ENCODE measurements at regions not wholly inside any gene's neighbourhood (a gene's known extent, or its start where the extent isn't known, plus 50 kb on each side); places are given as distances from the start of the nearest gene placed in this dataset.

DNA sequence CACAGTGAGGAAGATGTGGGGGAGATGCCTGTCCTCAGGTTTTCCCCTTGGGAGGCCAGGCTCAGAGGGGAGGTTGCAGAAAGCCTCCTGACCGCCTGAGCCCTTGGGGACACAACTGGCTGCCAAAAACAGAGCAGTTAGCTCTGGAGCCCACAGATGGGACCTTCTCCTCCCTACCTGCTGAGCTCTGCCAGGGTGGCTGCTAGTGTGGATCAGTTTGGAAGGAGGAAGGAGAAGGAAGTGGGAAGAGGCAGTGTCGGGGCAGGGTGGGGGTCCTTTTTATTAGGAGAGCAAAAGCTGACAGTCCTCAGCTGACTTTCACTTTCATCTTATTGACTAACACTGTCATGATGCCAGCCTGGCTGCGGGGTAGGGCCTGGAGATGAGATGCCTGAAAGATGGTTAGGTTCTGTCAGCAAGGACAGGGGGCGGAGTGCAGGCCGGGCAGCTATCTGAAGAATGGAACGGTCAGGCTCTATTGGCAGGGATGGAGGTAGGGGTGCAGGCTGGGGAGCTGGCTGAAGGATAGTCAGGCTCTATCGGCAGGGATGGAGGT, 188.5 kb upstream of the HDAC4 start:
- H3K27me3 Mint-ChIP-seq (ENCODE audit: insufficient read depth, low read depth), result peaks cover 14% of the 10 kb centered on the region
- TF ChIP-seq EZH2 (IDR thresholded peaks at IDR 0.05) (no peak), EZH2phosphoT487 (IDR thresholded peaks at IDR 0.05) (no peak)
- TF ChIP-seq, protein P1, sequence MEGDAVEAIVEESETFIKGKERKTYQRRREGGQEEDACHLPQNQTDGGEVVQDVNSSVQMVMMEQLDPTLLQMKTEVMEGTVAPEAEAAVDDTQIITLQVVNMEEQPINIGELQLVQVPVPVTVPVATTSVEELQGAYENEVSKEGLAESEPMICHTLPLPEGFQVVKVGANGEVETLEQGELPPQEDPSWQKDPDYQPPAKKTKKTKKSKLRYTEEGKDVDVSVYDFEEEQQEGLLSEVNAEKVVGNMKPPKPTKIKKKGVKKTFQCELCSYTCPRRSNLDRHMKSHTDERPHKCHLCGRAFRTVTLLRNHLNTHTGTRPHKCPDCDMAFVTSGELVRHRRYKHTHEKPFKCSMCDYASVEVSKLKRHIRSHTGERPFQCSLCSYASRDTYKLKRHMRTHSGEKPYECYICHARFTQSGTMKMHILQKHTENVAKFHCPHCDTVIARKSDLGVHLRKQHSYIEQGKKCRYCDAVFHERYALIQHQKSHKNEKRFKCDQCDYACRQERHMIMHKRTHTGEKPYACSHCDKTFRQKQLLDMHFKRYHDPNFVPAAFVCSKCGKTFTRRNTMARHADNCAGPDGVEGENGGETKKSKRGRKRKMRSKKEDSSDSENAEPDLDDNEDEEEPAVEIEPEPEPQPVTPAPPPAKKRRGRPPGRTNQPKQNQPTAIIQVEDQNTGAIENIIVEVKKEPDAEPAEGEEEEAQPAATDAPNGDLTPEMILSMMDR (IDR thresholded peaks at IDR 0.05), result no peak

DNA sequence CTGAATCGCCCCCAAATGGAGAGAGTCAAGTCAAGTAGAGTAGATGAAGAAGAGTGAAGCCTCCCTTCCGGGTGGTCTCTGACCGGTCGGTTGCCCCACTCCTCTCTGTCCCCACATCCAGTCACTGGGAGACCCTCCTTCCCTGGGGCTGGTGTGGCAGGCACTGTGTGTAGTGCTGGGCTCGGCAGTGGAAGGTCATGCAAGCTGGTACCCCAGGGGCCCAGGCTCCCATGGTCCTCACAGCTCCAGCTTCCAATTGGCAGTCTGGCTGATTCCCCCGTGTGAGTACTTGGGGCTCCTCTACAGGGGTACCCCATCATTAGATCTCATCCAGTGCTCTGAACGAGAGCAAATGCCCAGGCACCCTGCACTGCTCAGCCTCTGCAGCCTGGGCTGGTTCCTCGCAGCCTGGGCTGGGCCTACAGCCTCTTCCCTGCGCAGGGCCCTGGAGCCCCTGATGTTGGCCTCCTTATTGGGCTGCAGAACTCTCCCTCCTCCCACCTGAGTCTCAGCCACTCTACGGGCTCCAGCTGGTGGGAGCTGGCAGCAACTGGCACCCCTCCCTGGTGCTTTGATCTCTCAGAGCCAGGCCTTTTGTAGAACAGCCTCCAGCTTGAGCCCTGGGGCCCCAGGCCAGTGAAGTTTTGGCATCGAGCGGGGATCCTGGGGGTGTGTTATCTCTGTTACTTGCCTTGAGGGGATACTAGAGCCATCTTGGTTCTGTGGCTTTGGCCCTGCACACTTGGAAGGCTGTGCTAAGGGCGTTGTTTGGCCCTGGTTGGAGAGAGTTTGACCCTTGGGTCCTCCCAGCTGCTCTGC, 187.8 kb upstream of the HDAC4 start:
- Histone ChIP-seq H3K9ac (no peak overlapping the region), H4K20me1 (ENCODE audit: low read depth) (no peaks in the 10 kb centered on the region), H3F3A (ENCODE audit: low read depth) (no peaks in the 10 kb centered on the region), H3K79me2 (ENCODE audit: low read depth) (no peaks in the 10 kb centered on the region), H3K4me3 (no peak overlapping the region), H3K4me1 (peaks cover 6% of the 10 kb centered on the region), H3K4me2 (no peak overlapping the region), H2AFZ (replicated peaks) (no peak overlapping the region), H3K9me3 (ENCODE audit: low read depth) (no peaks in the 10 kb centered on the region), H3K27me3 (no peaks in the 10 kb centered on the region), H3K27ac (no peak overlapping the region), H3K36me3 (no peaks in the 10 kb centered on the region)
- H3K4me3 Mint-ChIP-seq, result no peak overlapping the region
- peaks cover 14% of the 10 kb centered on the region for H3K27me3 Mint-ChIP-seq (ENCODE audit: insufficient read depth, low read depth)
- TF ChIP-seq, protein P1 (IDR thresholded peaks at IDR 0.05), result no peak
- TF ChIP-seq EZH2 (IDR thresholded peaks at IDR 0.05) (no peak), EZH2phosphoT487 (IDR thresholded peaks at IDR 0.05) (no peak)
- H3K36me3 Mint-ChIP-seq, result no peaks in the 10 kb centered on the region
- H3K4me1 Mint-ChIP-seq, result peaks cover 11% of the 10 kb centered on the region
- no peak overlapping the region for H3K27ac Mint-ChIP-seq
- no peak for DNase-seq (ENCODE audit: low spot score)
- H3K9me3 Mint-ChIP-seq, result peaks cover 19% of the 10 kb centered on the region

More for the DNA sequence above, 188.5 kb upstream of the HDAC4 start:
- peaks cover 11% of the 10 kb centered on the region for H3K4me1 Mint-ChIP-seq
- H3K4me3 Mint-ChIP-seq, result no peak overlapping the region
- Histone ChIP-seq H3K27ac (no peak overlapping the region), H3K27me3 (no peaks in the 10 kb centered on the region), H3K9ac (no peak overlapping the region), H3F3A (ENCODE audit: low read depth) (no peaks in the 10 kb centered on the region), H2AFZ (replicated peaks) (no peak overlapping the region), H3K4me3 (no peak overlapping the region), H3K36me3 (no peaks in the 10 kb centered on the region), H3K4me1 (peaks cover 6% of the 10 kb centered on the region), H3K79me2 (ENCODE audit: low read depth) (no peaks in the 10 kb centered on the region), H3K4me2 (no peak overlapping the region), H3K9me3 (ENCODE audit: low read depth) (no peaks in the 10 kb centered on the region), H4K20me1 (ENCODE audit: low read depth) (no peaks in the 10 kb centered on the region)
- H3K27ac Mint-ChIP-seq, result no peak overlapping the region
- no peak for DNase-seq (ENCODE audit: low spot score)
- no peaks in the 10 kb centered on the region for H3K36me3 Mint-ChIP-seq
- H3K9me3 Mint-ChIP-seq, result peaks cover 20% of the 10 kb centered on the region

DNA sequence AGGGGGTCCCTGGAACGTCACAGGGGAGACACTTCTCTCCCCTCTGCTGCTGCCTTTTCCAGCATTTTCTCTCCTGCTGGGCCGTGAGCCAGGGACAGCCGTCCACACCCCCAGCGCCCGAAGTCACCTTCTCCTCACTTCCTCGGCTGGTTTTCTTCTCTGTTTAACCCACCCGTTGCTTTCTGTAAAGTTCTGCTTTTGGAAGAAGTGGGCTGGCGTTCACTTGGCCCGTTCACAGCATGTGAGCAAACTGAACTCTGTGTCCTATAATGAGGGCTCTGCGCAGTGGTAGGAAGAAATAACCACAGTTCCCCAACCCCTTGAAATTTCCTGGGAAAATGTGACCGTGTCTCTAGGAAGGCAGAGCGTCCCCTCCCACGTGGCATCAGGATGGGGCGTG, 187.0 kb upstream of the HDAC4 start:
- Histone ChIP-seq H3K4me2 (no peak overlapping the region), H2AFZ (replicated peaks) (no peak overlapping the region), H3K27me3 (no peaks in the 10 kb centered on the region), H3K79me2 (ENCODE audit: low read depth) (no peaks in the 10 kb centered on the region), H3K4me1 (peaks cover 6% of the 10 kb centered on the region), H4K20me1 (ENCODE audit: low read depth) (no peaks in the 10 kb centered on the region), H3K9me3 (ENCODE audit: low read depth) (no peaks in the 10 kb centered on the region), H3K4me3 (no peak overlapping the region), H3F3A (ENCODE audit: low read depth) (no peaks in the 10 kb centered on the region), H3K27ac (no peak overlapping the region), H3K36me3 (no peaks in the 10 kb centered on the region), H3K9ac (no peak overlapping the region)
- Mint-ChIP-seq H3K9me3 (peaks cover 14% of the 10 kb centered on the region), H3K4me3 (no peak overlapping the region), H3K4me1 (peaks cover 11% of the 10 kb centered on the region), H3K27me3 (ENCODE audit: insufficient read depth, low read depth) (peaks cover 16% of the 10 kb centered on the region), H3K27ac (no peak overlapping the region), H3K36me3 (no peaks in the 10 kb centered on the region)
- DNase-seq (ENCODE audit: low spot score), result no peak
- TF ChIP-seq, protein P1 (IDR thresholded peaks at IDR 0.05), result no peak
- TF ChIP-seq EZH2phosphoT487 (IDR thresholded peaks at IDR 0.05), result no peak
- no peak for TF ChIP-seq EZH2 (IDR thresholded peaks at IDR 0.05)

Measured in neural progenitor cell (in vitro differentiated cells).